ENCODE measurements at regions not wholly inside any gene's neighbourhood (a gene's known extent, or its start where the extent isn't known, plus 50 kb on each side); places are given as distances from the start of the nearest gene placed in this dataset.
"Not testable (repeated sequence)": the region's sequence is repeated elsewhere in the genome, so short reads cannot be mapped to it uniquely, and the experiment has no call there.

DNA sequence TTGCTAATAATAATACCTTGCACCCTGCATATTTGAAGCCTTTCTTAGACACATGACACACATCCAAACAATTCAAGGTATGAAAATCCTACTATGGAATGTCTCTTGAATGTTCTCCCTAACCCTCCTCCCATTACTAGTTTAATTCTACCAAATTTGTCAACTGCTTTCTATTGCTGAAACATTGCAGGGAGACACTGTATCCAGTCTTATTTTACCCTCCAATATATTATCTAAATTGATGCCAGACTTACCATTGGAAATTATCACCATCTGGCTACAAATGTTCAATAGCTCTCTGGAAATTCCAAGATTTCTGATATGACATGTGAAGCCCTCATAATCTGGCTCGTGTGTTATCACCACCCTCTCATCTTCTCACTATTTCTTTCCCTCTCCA is 1027.3 kb upstream of the CITED2 start:
- DNase-seq, result no peak

DNA sequence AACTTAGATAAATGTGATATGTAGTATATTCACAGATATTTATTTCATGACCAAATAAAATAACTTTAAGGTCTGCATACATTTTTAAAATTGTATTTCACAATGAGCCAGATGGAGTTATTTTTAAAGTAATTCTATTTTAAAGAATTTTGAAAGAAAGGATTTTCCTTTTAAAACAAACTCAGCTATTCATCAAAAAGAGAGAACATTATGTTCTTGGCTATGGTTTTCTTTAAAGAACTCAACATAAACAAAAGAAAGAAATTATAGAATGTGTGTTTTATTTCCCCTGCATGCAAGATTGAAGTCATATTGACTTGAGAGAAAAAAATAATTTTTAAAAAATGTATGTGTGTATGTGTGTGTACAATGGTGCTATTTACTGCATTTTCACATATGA is 1023.6 kb upstream of the CITED2 start:
- DNase-seq, result no peak

DNA sequence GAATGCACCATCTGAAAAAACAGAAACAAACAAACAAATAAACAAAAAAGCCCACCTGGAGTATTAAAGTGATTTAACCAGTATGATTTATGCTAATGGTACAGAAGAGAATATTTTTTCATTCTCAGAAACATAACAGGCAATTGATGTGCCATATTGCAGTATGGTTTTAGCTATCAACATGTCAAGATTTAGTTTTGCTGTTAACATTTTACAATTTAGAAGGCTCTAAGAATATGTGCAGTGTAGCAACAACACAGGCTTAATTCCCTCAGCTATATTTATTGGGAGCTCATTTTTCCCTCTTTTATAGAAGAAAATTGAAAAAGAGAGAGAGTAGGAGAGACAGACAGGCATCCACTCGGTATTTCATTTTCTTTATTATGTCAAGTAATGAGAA is 1022.7 kb upstream of the CITED2 start:
- DNase-seq, result no peak

DNA sequence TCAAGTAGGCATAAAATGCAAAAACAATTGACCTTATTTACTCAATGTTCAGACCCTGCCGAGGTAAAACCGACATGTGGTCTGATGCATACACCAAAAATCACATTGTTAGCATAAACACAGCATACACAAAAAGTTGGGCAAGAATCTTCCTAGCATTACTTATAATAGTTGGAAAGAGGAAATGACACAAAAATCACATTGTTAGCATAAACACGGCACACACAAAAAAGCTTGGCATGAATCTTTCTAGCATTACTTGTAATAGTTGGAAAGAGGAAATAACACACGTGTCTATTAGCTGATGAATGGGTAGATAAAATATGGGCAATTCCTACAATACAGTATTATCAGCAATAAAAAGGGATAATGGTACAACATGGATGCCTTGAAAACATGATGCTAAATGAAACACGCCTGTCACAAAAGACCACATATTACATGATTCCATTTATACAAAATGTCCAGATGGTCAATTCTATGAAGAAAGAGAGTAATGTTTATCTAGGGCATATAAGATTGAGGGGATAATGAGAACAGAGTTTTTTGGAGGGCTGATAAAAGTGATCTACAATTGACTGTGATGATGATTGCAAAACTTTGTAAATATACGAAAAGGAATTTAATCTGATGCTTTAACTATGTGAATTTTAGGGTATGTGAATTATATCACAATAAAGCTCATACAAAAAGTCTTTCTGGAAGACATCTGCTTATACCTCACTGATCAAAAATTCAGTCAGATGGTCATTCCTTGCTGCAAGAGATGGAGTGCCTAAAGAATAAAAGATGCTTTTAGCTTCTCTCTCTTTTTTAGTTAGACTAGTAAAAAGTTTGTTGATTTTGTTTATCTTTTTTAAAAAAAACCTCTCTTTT is 1019.5 kb upstream of the CITED2 start:
- DNase-seq, result no peak

DNA sequence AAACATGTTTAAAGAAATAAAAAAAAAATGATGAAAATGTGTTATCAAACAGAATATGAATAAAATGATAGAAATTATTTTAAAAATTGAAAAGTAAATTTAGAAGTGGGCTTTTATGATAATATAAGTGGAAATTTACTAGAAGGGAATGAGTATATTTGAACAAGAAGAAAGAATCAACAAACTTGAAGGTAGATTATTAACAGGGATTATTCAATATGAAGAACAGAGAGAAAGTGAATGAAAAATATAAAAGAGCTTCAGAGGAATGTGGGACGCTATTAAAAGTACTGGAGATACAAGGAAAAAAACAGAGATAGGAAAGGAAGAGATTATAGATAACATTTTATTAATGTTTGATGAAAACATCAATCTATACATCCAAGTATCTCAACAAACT is 1014.4 kb upstream of the CITED2 start:
- DNase-seq, result no peak

DNA sequence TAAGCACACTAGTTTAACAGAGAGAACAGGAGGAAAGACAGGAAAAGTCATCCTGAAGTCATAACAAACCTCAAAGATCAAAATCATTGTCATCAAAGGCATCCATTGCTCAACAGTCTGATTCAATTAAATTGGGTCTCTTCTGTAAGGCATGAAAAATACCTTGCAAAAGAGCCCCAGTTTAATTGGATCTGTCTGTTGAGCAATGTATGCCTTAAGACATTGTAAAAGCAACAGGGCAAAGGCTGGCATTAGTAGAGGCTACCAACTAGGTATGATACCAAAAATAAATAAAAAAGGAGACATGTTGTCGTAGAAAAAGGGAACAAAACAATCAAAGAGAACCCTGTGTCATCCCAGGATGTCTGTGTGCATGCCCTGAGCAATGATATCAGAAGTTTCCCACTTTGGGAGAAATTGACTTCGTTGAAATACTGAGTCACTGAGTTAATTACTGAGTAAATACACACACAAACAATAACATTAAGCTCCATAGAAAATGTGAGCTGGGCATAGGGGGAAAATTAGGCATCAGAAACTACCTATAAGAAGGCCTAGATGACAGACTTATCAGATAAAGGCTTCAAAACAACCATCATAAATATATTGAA is 1013.8 kb upstream of the CITED2 start:
- no peak for DNase-seq

DNA sequence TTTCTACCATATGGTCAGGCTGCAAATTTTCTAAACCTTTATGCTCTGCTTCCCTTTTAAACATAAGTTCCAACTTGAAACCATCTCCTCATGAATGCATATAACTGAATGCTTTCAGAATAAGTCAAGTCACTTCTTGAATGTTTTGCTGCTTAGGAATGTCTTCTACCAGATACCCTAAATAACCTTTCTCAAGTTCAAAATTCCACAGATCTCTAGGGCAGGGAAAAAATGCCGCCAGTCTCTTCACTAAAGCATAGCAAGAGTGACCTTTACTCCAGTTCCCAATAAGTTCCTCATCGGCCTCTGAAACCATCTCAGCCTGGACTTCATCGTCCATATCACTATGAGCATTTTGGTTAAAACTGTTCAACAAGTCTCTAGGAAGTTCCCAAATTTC is 1011.2 kb upstream of the CITED2 start:
- DNase-seq, result no peak

DNA sequence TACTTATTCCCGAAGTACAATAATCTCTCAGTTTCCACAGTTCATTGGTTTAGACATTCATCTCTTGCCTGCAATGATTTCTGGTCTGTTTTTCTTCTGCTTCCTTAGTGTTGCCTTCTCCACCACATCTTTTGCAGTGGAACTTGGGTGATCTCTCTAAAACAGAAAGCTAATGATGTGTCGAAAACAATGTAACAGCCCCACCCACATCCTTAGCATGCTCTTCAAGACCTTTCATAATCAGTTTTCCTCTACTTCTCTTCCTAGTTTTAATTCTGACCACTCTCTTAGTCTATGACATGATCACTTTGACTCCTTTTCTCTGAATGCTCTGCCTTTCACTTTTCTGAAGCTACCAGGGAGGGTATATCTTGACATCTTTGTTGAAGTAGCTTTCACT is 1007.9 kb upstream of the CITED2 start:
- no peak for DNase-seq

DNA sequence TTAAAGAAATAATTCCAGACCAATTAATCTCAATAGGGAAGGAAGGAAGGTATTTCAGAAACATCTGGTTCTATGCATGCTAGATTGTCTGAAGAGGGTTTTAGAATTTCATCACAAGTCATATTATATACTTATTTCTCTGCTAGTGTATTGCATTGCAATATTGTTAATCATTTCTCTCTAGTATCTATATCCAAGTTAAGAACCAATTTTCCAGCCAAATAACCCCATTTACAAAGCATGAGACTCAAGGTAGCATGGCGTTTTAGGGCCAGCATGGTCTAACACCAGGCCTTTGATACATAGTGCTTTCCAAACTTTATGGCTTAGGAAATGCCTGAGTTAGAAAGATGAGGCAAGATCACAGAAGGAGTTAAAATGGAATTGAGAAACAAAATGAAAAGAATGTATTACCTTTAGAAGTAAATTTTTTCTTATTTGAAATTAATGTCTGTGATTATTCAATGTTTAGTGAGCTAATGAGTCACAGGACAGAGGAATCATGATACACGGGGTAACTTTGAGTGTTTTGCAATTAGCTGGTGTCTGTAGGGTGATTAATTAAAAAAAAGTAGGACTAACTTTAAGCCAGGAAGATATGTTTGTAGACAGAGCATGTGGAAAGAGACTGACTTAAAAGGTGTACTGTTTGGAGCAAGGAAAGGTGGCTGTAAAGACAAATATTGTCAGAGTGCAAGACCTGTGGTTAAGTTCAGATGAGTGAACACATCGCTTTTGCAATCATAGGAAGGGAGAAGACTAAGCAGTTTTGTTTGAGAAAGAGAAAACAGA is 1006.2 kb upstream of the CITED2 start:
- DNase-seq, result no peak

DNA sequence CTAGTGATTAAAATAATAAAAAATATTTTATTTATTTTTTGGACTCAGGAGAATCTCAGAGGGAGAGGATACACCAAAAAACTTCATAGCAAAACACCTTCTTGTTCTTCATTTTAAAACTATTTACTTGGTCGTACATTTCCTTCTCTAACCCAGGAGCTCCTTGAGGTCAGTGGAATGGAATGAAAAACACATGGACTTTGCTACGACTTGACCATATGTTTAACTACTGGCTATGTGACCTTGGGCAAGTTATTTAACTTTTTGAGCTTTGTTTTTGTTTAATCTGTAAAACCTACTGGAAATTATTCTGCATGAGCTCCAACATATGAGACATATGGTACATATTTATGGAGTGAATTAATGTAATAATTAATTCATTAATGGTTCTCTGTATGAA is 1005.5 kb upstream of the CITED2 start:
- DNase-seq, result no peak

DNA sequence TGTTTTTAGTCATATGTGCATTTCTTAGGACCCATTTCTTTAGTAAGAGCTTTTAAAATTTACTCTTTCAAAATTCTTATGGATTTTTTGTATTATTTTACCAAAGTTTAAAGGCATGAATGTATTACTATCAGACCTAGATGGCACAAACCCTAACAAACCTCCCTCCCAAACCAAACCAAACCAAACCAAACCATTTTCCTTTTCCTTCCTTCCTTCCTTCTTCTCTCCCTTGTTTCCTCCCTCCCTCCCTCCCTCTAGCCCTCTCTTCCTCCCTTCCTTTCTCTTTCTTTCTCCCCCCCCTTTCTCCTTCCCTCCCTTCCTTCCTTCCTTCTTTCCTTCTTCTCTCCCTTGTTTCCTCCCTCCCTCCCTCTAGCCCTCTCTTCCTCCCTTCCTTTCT is 1001.8 kb upstream of the CITED2 start:
- no peak for DNase-seq

DNA sequence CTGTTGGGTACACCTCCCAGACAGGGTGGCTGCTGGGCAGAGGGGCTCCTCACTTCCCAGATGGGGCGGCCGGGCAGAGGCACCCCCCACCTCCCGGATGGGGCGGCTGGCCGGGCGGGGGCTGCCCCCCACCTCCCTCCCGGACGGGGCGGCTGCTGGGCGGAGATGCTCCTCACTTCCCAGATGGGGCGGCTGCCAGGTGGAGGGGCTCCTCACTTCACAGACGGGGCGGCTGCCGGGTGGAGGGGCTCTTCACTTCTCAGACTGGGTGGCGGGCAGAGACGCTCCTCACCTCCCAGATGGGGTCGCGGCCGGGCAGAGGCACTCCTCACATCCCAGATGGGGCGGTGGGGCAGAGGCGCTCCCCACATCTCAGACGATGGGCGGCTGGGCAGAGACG is 999.3 kb upstream of the CITED2 start:
- not testable (repeated sequence) for DNase-seq

DNA sequence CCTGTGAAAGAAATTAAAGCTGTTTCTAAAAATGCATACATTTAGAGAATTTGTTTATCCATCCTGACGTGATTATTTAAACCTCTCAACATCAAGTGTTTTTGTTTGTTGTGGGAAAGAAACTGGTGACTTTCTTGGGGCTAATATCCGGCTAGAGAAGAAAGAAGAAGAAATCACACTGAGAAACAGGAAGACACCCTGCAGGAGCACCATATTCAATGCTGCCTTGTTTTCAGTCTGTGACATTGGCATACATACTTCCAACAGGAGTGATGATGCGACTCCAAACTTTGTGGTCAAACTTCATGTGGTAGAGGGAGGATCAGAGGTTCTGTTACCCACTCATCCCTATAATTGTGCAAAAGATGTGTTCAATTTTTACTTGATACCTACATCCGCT is 997.6 kb upstream of the CITED2 start:
- DNase-seq, result no peak

DNA sequence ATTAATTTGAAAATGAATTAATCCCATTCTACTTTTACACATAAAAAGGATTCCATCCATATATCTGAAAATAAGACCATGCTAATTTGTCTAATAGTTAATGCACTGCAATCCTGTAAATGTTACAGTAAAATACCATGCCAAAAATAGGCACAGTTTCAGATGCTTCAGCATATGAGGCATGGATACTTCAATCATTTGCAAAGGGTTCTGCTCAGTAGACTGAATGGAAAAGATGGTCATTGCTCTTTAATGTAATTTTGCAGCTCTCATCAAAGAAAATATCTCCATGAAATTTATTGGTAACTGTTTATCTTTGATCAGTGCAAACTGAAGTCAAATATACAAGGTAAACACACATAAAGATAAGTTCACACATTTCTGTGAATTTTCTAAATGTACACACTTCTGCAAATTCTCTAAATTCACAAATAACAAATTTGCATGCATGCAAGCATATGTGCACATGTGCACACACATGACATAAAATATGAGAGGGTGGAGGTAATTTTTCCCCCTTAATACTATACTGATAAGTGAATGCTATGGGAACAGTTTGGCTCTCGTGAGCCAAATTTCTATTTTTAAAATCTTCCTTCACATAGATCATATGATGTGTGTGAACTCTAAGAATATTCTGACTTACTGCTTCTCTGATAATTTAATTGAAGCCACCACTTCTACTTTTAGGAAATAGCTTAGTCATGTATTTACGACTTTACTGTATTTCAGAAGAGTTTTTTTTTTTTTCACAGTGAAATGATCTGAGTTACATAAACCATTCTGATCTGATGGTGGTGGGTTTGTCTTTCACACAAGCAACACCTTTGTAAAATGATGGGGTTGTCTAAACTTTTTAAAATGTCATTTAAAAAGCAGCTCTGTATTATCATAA is 996.8 kb upstream of the CITED2 start:
- no peak for DNase-seq

DNA sequence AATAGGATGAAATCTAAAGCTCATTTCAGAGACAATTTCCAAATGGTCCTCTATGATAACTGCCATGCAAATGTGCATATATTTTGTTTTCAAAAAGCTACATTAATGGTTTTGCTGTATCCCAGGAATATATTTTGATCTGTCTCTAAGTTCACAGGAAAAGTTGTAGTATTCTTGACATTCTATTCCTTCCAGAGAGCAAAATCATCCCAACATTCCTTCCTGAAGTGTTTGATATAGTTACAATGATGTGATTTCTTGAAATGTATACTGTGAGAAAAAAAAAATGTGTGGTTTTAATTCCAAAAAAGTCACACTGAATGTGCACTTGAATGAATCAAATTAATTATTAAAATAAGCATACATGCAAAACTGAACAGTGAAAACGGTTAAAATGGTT is 996.0 kb upstream of the CITED2 start:
- DNase-seq, result no peak

DNA sequence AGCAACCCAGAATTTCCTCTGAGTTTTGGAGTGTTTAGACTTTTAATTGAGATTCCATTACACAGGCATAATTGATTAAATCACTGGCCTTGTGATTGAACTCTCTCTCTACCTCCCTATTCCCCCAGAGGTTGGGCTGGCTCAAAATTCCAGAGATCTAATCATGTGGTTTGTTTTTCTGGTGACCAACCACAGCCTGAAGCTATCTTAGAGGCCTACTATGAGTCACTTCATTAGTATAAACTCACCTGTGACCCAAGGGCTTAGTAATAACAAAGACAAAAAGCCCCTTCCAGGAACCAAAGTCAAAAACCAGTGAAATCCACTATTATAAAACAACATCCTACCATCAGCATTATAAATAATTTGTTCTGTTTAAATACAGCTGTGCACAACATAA is 992.5 kb upstream of the CITED2 start:
- no peak for DNase-seq

DNA sequence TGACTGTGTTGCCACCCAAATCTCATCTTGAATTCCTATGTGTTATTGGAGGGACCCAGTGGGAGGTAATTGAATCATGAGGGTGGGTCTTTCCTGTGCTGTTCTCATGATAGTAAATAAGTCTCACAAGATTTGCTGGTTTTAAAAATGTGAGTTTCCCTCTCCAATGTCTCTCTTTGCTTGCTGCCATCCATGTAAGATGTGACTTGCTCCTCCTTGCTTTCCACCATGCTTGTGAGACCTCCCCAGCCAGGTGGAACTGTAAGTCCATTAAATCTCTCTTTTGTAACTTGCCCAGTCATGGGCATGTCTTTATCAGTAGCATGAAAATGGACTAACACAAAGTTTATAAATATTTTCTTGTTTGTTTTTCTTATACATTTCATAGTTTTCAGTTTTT is 990.5 kb upstream of the CITED2 start:
- DNase-seq, result no peak

DNA sequence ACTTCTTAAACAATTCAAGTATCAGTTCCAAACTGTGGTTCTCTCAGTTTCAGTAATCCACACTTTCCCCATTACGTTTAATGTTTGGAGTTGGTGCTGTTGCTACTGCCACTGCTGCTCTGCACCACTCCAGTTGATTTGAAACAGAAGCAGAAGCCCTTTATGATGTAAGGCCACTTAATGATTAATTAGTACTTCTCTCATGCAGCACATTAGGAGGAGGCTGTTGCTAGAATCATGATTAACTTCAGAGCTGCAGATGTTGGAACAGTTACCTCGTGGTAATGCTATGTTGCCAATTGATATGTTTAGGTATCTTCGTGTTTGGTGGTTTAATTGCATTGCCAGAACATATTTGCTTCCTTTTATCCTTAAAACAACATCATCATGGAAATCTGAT is 986.2 kb upstream of the CITED2 start:
- DNase-seq, result no peak

DNA sequence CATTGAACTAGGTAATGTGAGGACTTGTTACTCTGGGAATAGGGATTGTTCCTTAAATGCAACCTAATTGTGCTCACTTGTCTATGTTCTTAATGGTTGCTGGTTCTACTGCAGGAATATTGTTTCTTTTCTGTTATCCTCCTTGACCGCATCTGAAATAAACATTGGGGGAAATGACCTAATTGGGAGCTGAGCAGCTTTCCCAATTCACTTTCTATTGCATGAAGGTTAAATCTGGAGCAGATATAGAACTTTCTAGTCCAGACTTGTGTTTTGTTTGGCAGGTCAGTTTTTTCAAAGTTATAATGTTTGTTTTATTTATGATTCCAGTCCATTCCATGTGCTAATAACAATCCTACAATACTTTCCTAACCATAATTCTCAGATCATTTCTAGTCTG is 981.0 kb upstream of the CITED2 start:
- DNase-seq, result no peak

DNA sequence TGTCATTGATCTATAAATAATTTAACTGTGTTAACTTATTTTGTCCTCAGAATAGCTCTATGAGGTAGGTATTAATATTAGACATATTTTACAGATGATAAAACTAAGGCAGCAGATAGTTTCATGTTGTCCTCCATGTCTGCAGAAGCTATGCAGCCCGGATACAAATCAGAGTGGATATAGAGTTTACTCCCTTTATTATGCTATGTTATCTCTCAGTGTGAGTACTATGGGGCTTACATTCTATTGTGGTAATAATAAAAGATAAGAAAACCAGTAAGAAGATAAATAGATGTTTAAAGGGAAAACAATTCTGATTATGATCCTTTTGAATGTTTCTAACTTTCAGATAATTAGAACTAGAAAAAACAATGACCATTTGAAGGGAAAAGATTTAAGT is 979.8 kb upstream of the CITED2 start:
- no peak for DNase-seq

DNA sequence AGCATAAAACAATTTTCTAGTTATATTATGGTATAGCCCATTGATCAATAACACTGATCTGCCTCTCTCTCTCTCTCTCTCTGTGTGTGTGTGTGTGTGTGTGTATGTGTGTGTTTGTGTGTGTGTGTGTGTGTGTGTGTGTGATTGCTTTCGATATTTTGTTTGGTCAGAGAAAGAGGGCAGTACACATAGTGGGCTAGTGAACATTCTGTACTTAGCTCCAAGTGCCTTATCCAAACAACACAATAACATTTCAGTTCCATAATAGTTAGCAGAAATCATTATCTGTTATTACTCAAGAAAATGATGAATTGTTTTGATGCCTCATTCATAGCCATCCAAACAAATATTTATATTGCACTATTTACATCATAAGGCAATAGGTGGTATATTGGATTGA is 979.1 kb upstream of the CITED2 start:
- no peak for DNase-seq

DNA sequence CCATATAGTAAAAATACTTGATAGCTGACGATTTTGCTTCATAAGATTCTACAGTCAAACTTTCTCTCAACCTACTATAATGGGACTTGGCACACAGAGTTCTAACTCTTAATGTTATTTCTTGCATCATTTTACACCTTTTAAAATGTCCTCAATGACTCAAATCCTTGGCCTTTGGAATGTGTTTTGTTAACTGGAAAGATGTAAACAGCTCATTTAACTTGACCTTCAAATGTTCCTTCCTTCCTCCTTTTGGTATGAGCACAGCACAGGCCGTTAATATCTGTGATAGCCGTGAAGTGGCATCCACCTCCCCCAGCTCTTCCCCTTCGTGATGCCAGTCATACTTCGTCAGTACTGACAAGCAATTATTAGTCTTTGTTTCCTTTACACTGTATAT is 972.0 kb upstream of the CITED2 start:
- no peak for DNase-seq

DNA sequence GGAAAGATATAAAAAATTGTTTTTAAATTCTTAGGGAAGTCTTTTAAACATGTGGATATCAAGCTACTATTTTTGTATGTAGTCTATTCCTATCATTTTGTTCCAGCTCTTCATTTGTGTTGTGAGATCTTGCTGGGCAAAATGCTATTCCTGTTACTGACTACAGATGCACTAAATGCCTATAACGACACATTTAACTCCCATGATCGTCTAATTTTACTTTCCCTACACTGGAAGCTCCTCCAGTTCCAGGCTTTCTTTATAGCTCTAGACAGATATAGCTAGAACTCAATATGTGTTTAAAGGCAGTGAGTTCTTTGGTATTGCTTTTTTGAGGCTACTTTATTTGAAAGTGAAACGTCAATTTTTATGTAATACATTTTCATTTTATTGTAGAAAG is 971.5 kb upstream of the CITED2 start:
- DNase-seq, result no peak

Data from NCI-H1436 treated with DMSO at 0.1 percent for 48 hours (cell line).